HEK293 (cell line): ENCODE measurements at regions not wholly inside any gene's neighbourhood (a gene's known extent, or its start where the extent isn't known, plus 50 kb on each side); places are given as distances from the start of the nearest gene placed in this dataset.

Experiments
- CTCF ChIA-PET: fragments of 350-600 bp; formaldehyde crosslinking; extraction: SDS; loops from one replicate; lab custom pipeline; 2021; ENCODE audit warnings: antibody characterized with exemption; lab: Yijun Ruan, JAX
- POLR2A ChIA-PET: fragments of 300-600 bp; formaldehyde crosslinking; extraction: SDS; loops from one replicate; lab custom pipeline; 2020; ENCODE audit warnings: antibody characterized with exemption, inconsistent platforms; lab: Yijun Ruan, JAX
- H3K27ac ChIP-seq: fragments of 200-500 bp; sonication (Bioruptor generic); 2 replicates; pipeline ENCODE4 v1.5.1; 2014; ENCODE audit warnings: low read depth, low read length, control low read depth, inconsistent platforms; ENCODE audit errors: extremely low read depth
- H3K36me3 ChIP-seq, 2 experiments: fragments of 200-500 bp in 1 of 2; sonication (Bioruptor generic) in 1 of 2; 1 replicate in 1 of 2; 2 replicates in 1 of 2; pipeline ENCODE4 v1.5.1; 2014 to 2017; ENCODE audit warnings: inconsistent platforms in 2 of 2, low read length in 2 of 2; ENCODE audit not compliant: control insufficient read depth in 2 of 2, insufficient read depth in 1 of 2
- H3K4me1 ChIP-seq: fragments of 200-500 bp; sonication (Bioruptor generic); 2 replicates; pipeline ENCODE4 v1.5.1; 2014; ENCODE audit warnings: mild to moderate bottlenecking, low read length, inconsistent platforms; ENCODE audit not compliant: control insufficient read depth, insufficient read depth
- H3K4me3 ChIP-seq: 2 replicates; pipeline ENCODE4 v1.5.1; 2011; ENCODE audit warnings: low read depth, mild to moderate bottlenecking, control low read depth, low read length, moderate library complexity
- H3K9me3 ChIP-seq: fragments of 200-500 bp; sonication (Bioruptor generic); 2 replicates; pipeline ENCODE4 v1.5.1; 2014; ENCODE audit warnings: low read depth, low read length, inconsistent platforms; ENCODE audit not compliant: control insufficient read depth, insufficient read depth
- GLI2 ChIP-seq: fragments of 450-650 bp; formaldehyde crosslinking; IDR thresholded peaks from 2 replicates; pipeline ENCODE4; 2017; ENCODE audit warnings: missing biosample characterization, missing genetic modification characterization, low read depth, borderline replicate concordance
- GLI4 ChIP-seq: fragments of 450-650 bp; formaldehyde crosslinking; IDR thresholded peaks from 2 replicates; pipeline ENCODE4 v1.5.1; 2016; ENCODE audit warnings: missing biosample characterization, missing genetic modification characterization
- HOXA7 ChIP-seq: sonication (generic); formaldehyde crosslinking; IDR thresholded peaks from 2 replicates; pipeline ENCODE4 v1.8.1; 2022; ENCODE audit warnings: missing genetic modification reagents, borderline replicate concordance
- PRDM10 ChIP-seq: fragments of 450-650 bp; formaldehyde crosslinking; IDR thresholded peaks from 2 replicates; pipeline ENCODE4 v1.5.1; 2016; ENCODE audit warnings: missing biosample characterization, missing genetic modification characterization
- SP3 ChIP-seq: fragments of 450-650 bp; formaldehyde crosslinking; IDR thresholded peaks from 2 replicates; pipeline ENCODE4 v1.5.1; 2016; ENCODE audit warnings: missing biosample characterization, missing genetic modification characterization
- SP7 ChIP-seq: fragments of 450-650 bp; formaldehyde crosslinking; IDR thresholded peaks from 2 replicates; pipeline ENCODE4 v1.5.1; 2016; ENCODE audit warnings: missing biosample characterization, missing genetic modification characterization
- TCF7L2 ChIP-seq: IDR thresholded peaks from 2 replicates; pipeline ENCODE4 v1.6.1; 2011; ENCODE audit warnings: low read depth, mild to moderate bottlenecking, inconsistent platforms, low read length, moderate library complexity, borderline replicate concordance
- TSHZ1 ChIP-seq: fragments of 450-650 bp; formaldehyde crosslinking; IDR thresholded peaks from 2 replicates; pipeline ENCODE4 v1.5.1; 2016; ENCODE audit warnings: missing biosample characterization, missing genetic modification characterization, borderline replicate concordance
- YY1 ChIP-seq: fragments of 450-650 bp; formaldehyde crosslinking; IDR thresholded peaks from 2 replicates; pipeline ENCODE4 v1.5.1; 2018; ENCODE audit warnings: missing biosample characterization, missing genetic modification characterization
- ZFP37 ChIP-seq: fragments of 450-650 bp; formaldehyde crosslinking; IDR thresholded peaks from 2 replicates; pipeline ENCODE4 v1.5.1; 2016; ENCODE audit warnings: missing biosample characterization, missing genetic modification characterization
- ZFP41 ChIP-seq: fragments of 450-650 bp; formaldehyde crosslinking; IDR thresholded peaks from 2 replicates; pipeline ENCODE4 v1.5.1; 2016; ENCODE audit warnings: missing biosample characterization, missing genetic modification characterization, borderline replicate concordance
- ZNF10 ChIP-seq: fragments of 450-650 bp; formaldehyde crosslinking; IDR thresholded peaks from 2 replicates; pipeline ENCODE4 v1.5.1; 2017; ENCODE audit warnings: missing biosample characterization, missing genetic modification characterization
- ZNF155 ChIP-seq: fragments of 450-650 bp; formaldehyde crosslinking; IDR thresholded peaks from 2 replicates; pipeline ENCODE4 v1.5.1; 2016; ENCODE audit warnings: missing biosample characterization, missing genetic modification characterization
- ZNF248 ChIP-seq: fragments of 450-650 bp; formaldehyde crosslinking; IDR thresholded peaks from 2 replicates; pipeline ENCODE4 v1.5.1; 2017; ENCODE audit warnings: missing biosample characterization, missing genetic modification characterization
- ZNF416 ChIP-seq: fragments of 450-650 bp; formaldehyde crosslinking; IDR thresholded peaks from 2 replicates; pipeline ENCODE4 v1.5.1; 2016; ENCODE audit warnings: missing biosample characterization, missing genetic modification characterization
- ZNF488 ChIP-seq: fragments of 450-650 bp; formaldehyde crosslinking; IDR thresholded peaks from 2 replicates; pipeline ENCODE4 v1.5.1; 2016; ENCODE audit warnings: missing biosample characterization, missing genetic modification characterization
- ZNF654 ChIP-seq: fragments of 450-650 bp; formaldehyde crosslinking; IDR thresholded peaks from 2 replicates; pipeline ENCODE4 v1.5.1; 2016; ENCODE audit warnings: low read depth, missing biosample characterization, missing genetic modification characterization
- ZNF830 ChIP-seq: fragments of 450-650 bp; IDR thresholded peaks from 2 replicates; pipeline ENCODE4 v1.5.0; 2018; ENCODE audit warnings: missing biosample characterization, missing genetic modification characterization, low read depth, mild to moderate bottlenecking, moderate library complexity

GRCh38 chr18:71846716-71847115 lies 697.4 kb downstream of the CBLN2 start:
- POLR2A ChIA-PET: no interaction called here
- H3K9me3 ChIP-seq: no peaks in the 10 kb centered on the region
- TF ChIP-seq TSHZ1 (tag by site-specific recombination) (no peak), SP3 (no peak), PRDM10 (tag by site-specific recombination) (no peak), ZNF416 (tag by site-specific recombination) (no peak), GLI2 (tag by site-specific recombination) (no peak), ZNF830 (no peak), GLI4 (tag by site-specific recombination) (no peak), ZFP37 (no peak), ZNF488 (no peak), ZFP41 (tag by site-specific recombination) (no peak), SP7 (tag by site-specific recombination) (no peak), YY1 (tag by site-specific recombination) (no peak), ZNF10 (tag by site-specific recombination) (no peak), ZNF248 (no peak)
- TF ChIP-seq, all 188 proteins: peak for 0
- no peaks in the 10 kb centered on the region for H3K36me3 ChIP-seq
- H3K27ac ChIP-seq: no peak overlapping the region
- no peak overlapping the region for H3K4me3 ChIP-seq
- H3K4me1 ChIP-seq: no peaks in the 10 kb centered on the region
- CTCF ChIA-PET: no interaction called here

GRCh38 chr18:71844814-71845213 lies 699.3 kb downstream of the CBLN2 start:
- Histone ChIP-seq H3K9me3 (no peaks in the 10 kb centered on the region), H3K36me3 (no peaks in the 10 kb centered on the region), H3K27ac (no peak overlapping the region), H3K4me3 (no peak overlapping the region)
- TF ChIP-seq ZNF155 (tag by site-specific recombination) (no peak), TCF7L2 (no peak), ZNF654 (tag by site-specific recombination) (no peak), HOXA7 (CRISPR knock-in tag) (no peak)
- TF ChIP-seq, all 188 proteins: peak for 0
- H3K4me1 ChIP-seq: no peaks in the 10 kb centered on the region
- ChIA-PET POLR2A (no interaction called here), CTCF (no interaction called here)
